ENCODE measurements at regions not wholly inside any gene's neighbourhood (a gene's known extent, or its start where the extent isn't known, plus 50 kb on each side); places are given as distances from the start of the nearest gene placed in this dataset.

DNA sequence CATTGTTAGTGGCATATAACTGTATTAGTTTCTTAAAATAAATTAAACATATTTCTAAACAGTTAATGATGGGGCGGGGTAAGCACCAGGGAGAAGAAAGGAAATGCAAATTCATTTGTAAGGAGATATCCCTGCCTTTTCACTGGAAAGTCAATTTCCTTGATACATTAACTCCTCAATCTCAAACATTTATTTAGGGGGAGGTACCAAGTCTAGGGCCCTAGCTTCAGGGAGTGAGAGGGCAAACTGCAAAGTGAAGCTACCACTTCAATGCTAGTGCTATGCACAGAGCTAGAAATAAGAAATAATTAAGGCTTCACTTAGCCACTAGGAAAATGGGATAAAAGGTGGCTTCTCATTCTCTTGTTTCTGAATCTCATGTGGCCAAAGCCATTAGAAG lies 115.3 kb upstream of the FNDC3A start (continued):
- TF ChIP-seq, protein P1, sequence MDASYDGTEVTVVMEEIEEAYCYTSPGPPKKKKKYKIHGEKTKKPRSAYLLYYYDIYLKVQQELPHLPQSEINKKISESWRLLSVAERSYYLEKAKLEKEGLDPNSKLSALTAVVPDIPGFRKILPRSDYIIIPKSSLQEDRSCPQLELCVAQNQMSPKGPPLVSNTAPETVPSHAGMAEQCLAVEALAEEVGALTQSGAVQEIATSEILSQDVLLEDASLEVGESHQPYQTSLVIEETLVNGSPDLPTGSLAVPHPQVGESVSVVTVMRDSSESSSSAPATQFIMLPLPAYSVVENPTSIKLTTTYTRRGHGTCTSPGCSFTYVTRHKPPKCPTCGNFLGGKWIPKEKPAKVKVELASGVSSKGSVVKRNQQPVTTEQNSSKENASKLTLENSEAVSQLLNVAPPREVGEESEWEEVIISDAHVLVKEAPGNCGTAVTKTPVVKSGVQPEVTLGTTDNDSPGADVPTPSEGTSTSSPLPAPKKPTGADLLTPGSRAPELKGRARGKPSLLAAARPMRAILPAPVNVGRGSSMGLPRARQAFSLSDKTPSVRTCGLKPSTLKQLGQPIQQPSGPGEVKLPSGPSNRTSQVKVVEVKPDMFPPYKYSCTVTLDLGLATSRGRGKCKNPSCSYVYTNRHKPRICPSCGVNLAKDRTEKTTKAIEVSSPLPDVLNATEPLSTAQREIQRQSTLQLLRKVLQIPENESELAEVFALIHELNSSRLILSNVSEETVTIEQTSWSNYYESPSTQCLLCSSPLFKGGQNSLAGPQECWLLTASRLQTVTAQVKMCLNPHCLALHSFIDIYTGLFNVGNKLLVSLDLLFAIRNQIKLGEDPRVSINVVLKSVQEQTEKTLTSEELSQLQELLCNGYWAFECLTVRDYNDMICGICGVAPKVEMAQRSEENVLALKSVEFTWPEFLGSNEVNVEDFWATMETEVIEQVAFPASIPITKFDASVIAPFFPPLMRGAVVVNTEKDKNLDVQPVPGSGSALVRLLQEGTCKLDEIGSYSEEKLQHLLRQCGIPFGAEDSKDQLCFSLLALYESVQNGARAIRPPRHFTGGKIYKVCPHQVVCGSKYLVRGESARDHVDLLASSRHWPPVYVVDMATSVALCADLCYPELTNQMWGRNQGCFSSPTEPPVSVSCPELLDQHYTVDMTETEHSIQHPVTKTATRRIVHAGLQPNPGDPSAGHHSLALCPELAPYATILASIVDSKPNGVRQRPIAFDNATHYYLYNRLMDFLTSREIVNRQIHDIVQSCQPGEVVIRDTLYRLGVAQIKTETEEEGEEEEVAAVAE (CRISPR knock-in tag; IDR thresholded peaks at IDR 0.05; ENCODE audit: borderline replicate concordance) = no peak
- TF ChIP-seq BRD4 (CRISPR knock-in tag; IDR thresholded peaks at IDR 0.05) = no peak
- TF ChIP-seq, protein P2, sequence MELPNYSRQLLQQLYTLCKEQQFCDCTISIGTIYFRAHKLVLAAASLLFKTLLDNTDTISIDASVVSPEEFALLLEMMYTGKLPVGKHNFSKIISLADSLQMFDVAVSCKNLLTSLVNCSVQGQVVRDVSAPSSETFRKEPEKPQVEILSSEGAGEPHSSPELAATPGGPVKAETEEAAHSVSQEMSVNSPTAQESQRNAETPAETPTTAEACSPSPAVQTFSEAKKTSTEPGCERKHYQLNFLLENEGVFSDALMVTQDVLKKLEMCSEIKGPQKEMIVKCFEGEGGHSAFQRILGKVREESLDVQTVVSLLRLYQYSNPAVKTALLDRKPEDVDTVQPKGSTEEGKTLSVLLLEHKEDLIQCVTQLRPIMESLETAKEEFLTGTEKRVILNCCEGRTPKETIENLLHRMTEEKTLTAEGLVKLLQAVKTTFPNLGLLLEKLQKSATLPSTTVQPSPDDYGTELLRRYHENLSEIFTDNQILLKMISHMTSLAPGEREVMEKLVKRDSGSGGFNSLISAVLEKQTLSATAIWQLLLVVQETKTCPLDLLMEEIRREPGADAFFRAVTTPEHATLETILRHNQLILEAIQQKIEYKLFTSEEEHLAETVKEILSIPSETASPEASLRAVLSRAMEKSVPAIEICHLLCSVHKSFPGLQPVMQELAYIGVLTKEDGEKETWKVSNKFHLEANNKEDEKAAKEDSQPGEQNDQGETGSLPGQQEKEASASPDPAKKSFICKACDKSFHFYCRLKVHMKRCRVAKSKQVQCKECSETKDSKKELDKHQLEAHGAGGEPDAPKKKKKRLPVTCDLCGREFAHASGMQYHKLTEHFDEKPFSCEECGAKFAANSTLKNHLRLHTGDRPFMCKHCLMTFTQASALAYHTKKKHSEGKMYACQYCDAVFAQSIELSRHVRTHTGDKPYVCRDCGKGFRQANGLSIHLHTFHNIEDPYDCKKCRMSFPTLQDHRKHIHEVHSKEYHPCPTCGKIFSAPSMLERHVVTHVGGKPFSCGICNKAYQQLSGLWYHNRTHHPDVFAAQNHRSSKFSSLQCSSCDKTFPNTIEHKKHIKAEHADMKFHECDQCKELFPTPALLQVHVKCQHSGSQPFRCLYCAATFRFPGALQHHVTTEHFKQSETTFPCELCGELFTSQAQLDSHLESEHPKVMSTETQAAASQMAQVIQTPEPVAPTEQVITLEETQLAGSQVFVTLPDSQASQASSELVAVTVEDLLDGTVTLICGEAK (IDR thresholded peaks at IDR 0.05) = no peak
- TF ChIP-seq, protein P2 (CRISPR knock-in tag; IDR thresholded peaks at IDR 0.05) = no peak
- no peak for TF ChIP-seq TAF15 (IDR thresholded peaks at IDR 0.05; ENCODE audit: low read depth, low read length, poor library complexity, severe bottlenecking)

Measured in HepG2 (cell line).